ENCODE measurements at regions not wholly inside any gene's neighbourhood (a gene's known extent, or its start where the extent isn't known, plus 50 kb on each side); places are given as distances from the start of the nearest gene placed in this dataset.
"Not testable (repeated sequence)": the region's sequence is repeated elsewhere in the genome, so short reads cannot be mapped to it uniquely, and the experiment has no call there.

DNA sequence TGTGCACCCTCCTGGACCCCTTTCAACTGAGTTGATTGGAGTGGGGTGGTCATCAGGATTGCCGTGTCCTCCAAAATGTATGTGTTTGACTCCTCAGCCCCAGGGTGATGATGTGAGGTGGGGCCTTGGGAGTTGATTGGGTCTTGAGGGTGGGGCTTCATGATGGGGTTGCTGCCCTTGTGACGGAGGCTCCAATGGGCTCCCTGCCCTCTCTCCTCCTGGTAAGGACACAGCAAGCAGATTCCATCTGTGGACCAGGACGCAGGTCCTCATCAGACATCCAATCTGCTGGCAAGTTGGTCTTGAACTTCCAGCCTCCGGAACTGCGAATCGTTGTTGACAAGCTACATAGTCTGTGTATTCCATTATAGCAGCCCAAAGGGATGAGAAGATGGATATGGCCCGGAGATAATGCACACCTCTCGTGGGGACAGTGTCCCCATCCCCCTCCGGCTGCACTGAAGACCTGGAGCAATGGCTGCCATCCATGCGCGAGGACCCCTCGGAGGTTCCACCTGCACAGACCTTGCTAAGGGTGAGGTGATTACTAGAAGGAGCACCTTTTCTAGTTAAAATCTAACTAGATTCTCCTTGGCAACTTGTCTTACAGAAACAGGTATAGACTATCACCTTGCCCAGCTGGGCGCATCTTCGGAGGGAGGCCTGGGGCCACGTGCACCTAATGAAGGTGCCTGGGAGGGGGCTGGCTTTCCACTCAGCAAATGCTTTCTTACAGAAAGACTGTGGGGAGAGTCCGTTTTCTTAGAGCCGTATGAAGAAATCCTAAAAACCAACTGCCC is 75.7 kb upstream of the IRX4 start:
- Histone ChIP-seq H3K4me1 (ENCODE audit: insufficient read depth, low read length) (no peaks in the 10 kb centered on the region), H3K9ac (ENCODE audit: low read depth, low read length) (no peak overlapping the region), H3K27me3 (ENCODE audit: insufficient read depth, low read length, poor library complexity) (no peaks in the 10 kb centered on the region), H3K27ac (ENCODE audit: low read length) (no peak overlapping the region), H3K36me3 (ENCODE audit: insufficient read depth, low read length) (no peaks in the 10 kb centered on the region), H3K79me2 (ENCODE audit: insufficient read depth, low read length) (no peaks in the 10 kb centered on the region), H3K4me2 (ENCODE audit: insufficient read depth, low read length) (no peak overlapping the region), H3K4me3 (ENCODE audit: low read depth in 1 of 2, low read length in 2 of 2) (no peak overlapping the region), H2AFZ (ENCODE audit: low read depth, low read length) (no peak overlapping the region), H3K9me3 (ENCODE audit: insufficient read depth, low read length, severe bottlenecking) (no peaks in the 10 kb centered on the region), H4K20me1 (ENCODE audit: insufficient read depth, low read length) (no peaks in the 10 kb centered on the region)
- no peak for DNase-seq
- TF ChIP-seq EZH2 (IDR thresholded peaks at IDR 0.05; ENCODE audit: borderline replicate concordance, low read depth, low read length, severe bottlenecking): no peak
- TF ChIP-seq, protein P1, sequence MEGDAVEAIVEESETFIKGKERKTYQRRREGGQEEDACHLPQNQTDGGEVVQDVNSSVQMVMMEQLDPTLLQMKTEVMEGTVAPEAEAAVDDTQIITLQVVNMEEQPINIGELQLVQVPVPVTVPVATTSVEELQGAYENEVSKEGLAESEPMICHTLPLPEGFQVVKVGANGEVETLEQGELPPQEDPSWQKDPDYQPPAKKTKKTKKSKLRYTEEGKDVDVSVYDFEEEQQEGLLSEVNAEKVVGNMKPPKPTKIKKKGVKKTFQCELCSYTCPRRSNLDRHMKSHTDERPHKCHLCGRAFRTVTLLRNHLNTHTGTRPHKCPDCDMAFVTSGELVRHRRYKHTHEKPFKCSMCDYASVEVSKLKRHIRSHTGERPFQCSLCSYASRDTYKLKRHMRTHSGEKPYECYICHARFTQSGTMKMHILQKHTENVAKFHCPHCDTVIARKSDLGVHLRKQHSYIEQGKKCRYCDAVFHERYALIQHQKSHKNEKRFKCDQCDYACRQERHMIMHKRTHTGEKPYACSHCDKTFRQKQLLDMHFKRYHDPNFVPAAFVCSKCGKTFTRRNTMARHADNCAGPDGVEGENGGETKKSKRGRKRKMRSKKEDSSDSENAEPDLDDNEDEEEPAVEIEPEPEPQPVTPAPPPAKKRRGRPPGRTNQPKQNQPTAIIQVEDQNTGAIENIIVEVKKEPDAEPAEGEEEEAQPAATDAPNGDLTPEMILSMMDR (IDR thresholded peaks at IDR 0.05; ENCODE audit: borderline replicate concordance, extremely low read depth, low read length, poor library complexity, severe bottlenecking): no peak
- ATAC-seq (ENCODE audit: insufficient read depth, low read depth): no peak

DNA sequence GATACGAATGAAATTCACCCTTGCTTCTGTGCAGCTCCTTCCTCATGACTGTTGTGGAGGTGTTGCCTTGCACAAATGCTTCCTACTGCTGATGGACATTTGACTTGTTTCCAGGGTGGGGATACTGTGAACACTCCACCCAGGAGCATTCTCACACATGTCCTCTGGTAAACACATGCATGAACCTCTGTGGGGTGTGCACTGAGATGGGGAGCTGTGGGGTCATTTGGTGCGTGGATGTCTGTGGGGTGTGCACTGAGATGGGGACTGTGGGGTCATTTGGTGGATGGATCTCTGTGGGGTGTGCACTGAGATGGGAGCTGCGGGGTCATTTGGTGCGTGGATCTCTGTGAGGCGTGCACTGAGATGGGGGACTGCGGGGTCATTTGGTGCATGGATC is 72.9 kb upstream of the IRX4 start:
- Histone ChIP-seq H3K36me3 (ENCODE audit: insufficient read depth, low read length) (no peaks in the 10 kb centered on the region), H3K27ac (ENCODE audit: low read length) (no peak overlapping the region), H3K79me2 (ENCODE audit: insufficient read depth, low read length) (no peaks in the 10 kb centered on the region), H3K4me1 (ENCODE audit: insufficient read depth, low read length) (no peaks in the 10 kb centered on the region), H3K9ac (ENCODE audit: low read depth, low read length) (no peak overlapping the region), H4K20me1 (ENCODE audit: insufficient read depth, low read length) (0 out of 2 replicates have a peak, but pooled peaks cover 5% of the 10 kb centered on the region), H3K4me2 (ENCODE audit: insufficient read depth, low read length) (no peak overlapping the region), H3K4me3 (ENCODE audit: low read depth in 1 of 2, low read length in 2 of 2) (no peak overlapping the region), H3K9me3 (ENCODE audit: insufficient read depth, low read length, severe bottlenecking) (no peaks in the 10 kb centered on the region), H2AFZ (ENCODE audit: low read depth, low read length) (no peak overlapping the region), H3K27me3 (ENCODE audit: insufficient read depth, low read length, poor library complexity) (no peaks in the 10 kb centered on the region)
- TF ChIP-seq EZH2 (IDR thresholded peaks at IDR 0.05; ENCODE audit: borderline replicate concordance, low read depth, low read length, severe bottlenecking): no peak
- TF ChIP-seq, protein P1 (IDR thresholded peaks at IDR 0.05; ENCODE audit: borderline replicate concordance, extremely low read depth, low read length, poor library complexity, severe bottlenecking): no peak
- DNase-seq (no peak), ATAC-seq (ENCODE audit: insufficient read depth, low read depth) (no peak)

DNA sequence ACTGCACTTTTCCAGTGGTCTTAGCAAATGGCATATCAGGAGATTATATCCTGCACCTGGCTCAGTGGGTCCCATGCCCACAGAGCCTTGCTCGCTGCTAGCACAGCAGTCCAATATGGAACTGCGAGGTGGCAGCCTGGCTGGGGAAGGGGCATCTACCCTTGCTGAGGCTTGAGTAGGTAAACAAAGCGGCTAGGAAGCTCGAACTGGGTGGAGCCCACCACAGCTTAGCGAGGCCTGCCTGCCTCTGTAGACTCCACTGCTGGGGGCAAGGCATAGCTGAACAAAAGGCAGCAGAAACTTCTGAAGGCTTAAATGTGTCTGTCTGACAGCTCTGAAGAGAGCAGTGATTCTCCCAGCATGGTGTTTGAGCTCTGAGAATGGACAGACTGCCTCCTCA is 71.0 kb upstream of the IRX4 start:
- not testable (repeated sequence) for H3K9me3 ChIP-seq (ENCODE audit: insufficient read depth, low read length, severe bottlenecking); H3K4me3 ChIP-seq (ENCODE audit: low read depth in 1 of 2, low read length in 2 of 2); H3K27me3 ChIP-seq (ENCODE audit: insufficient read depth, low read length, poor library complexity); H4K20me1 ChIP-seq (ENCODE audit: insufficient read depth, low read length); H3K36me3 ChIP-seq (ENCODE audit: insufficient read depth, low read length); H3K9ac ChIP-seq (ENCODE audit: low read depth, low read length); ATAC-seq (ENCODE audit: insufficient read depth, low read depth); DNase-seq; H3K4me2 ChIP-seq (ENCODE audit: insufficient read depth, low read length); H3K79me2 ChIP-seq (ENCODE audit: insufficient read depth, low read length); H2AFZ ChIP-seq (ENCODE audit: low read depth, low read length); H3K4me1 ChIP-seq (ENCODE audit: insufficient read depth, low read length); H3K27ac ChIP-seq (ENCODE audit: low read length)

GRCh38 chr5:1952444-1953099 is 69.8 kb upstream of the IRX4 start:
- no peaks in the 10 kb centered on the region for H3K4me1 ChIP-seq (ENCODE audit: insufficient read depth, low read length)
- H3K9ac ChIP-seq (ENCODE audit: low read depth, low read length): no peak overlapping the region
- no peak overlapping the region for H3K4me2 ChIP-seq (ENCODE audit: insufficient read depth, low read length)
- 0 out of 2 replicates have a peak, but pooled peaks cover 5% of the 10 kb centered on the region for H4K20me1 ChIP-seq (ENCODE audit: insufficient read depth, low read length)
- no peaks in the 10 kb centered on the region for H3K9me3 ChIP-seq (ENCODE audit: insufficient read depth, low read length, severe bottlenecking)
- no peaks in the 10 kb centered on the region for H3K79me2 ChIP-seq (ENCODE audit: insufficient read depth, low read length)
- ATAC-seq (ENCODE audit: insufficient read depth, low read depth) (no peak), DNase-seq (no peak)
- no peak overlapping the region for H2AFZ ChIP-seq (ENCODE audit: low read depth, low read length)
- no peaks in the 10 kb centered on the region for H3K27me3 ChIP-seq (ENCODE audit: insufficient read depth, low read length, poor library complexity)
- TF ChIP-seq EZH2 (IDR thresholded peaks at IDR 0.05; ENCODE audit: borderline replicate concordance, low read depth, low read length, severe bottlenecking): no peak
- TF ChIP-seq, protein P1 (IDR thresholded peaks at IDR 0.05; ENCODE audit: borderline replicate concordance, extremely low read depth, low read length, poor library complexity, severe bottlenecking): no peak
- no peaks in the 10 kb centered on the region for H3K36me3 ChIP-seq (ENCODE audit: insufficient read depth, low read length)
- H3K27ac ChIP-seq (ENCODE audit: low read length): no peak overlapping the region
- no peak overlapping the region for H3K4me3 ChIP-seq (ENCODE audit: low read depth in 1 of 2, low read length in 2 of 2)

Measured in DND-41 (cell line).